GM23248 (cell line): ENCODE measurements at regions not wholly inside any gene's neighbourhood (a gene's known extent, or its start where the extent isn't known, plus 50 kb on each side); places are given as distances from the start of the nearest gene placed in this dataset.

Experiments used
- DNase-seq: peaks from one replicate; pipeline ENCODE4 v3.0.0-alpha.2; 2015
- H2AFZ ChIP-seq: fragments of 200-600 bp; sonication (generic); 2 replicates; pipeline ENCODE4 v1.6.1; 2016; ENCODE audit warnings: antibody characterized with exemption
- H3F3A ChIP-seq: fragments of 200-600 bp; sonication (generic); 2 replicates; pipeline ENCODE4 v1.6.1; 2016; ENCODE audit warnings: mild to moderate bottlenecking, antibody characterized with exemption, mixed run types; ENCODE audit not compliant: insufficient read depth
- H3K27ac ChIP-seq: fragments of 200-600 bp; sonication (generic); 2 replicates; pipeline ENCODE4 v1.5.1; 2016; ENCODE audit warnings: mild to moderate bottlenecking
- H3K27me3 ChIP-seq: fragments of 200-600 bp; sonication (generic); replicated peaks from 2 replicates; pipeline ENCODE4 v1.6.1; 2016; ENCODE audit warnings: mild to moderate bottlenecking; ENCODE audit not compliant: insufficient read depth
- H3K36me3 ChIP-seq: fragments of 200-600 bp; sonication (generic); 2 replicates; pipeline ENCODE4 v1.6.1; 2016; ENCODE audit warnings: low read depth, mild to moderate bottlenecking
- H3K4me1 ChIP-seq: fragments of 200-600 bp; sonication (generic); 2 replicates; pipeline ENCODE4 v1.6.1; 2016; ENCODE audit warnings: mild to moderate bottlenecking; ENCODE audit not compliant: insufficient read depth
- H3K4me2 ChIP-seq: fragments of 200-600 bp; sonication (generic); one replicate; pipeline ENCODE4 v1.6.1; 2016; ENCODE audit warnings: mild to moderate bottlenecking; ENCODE audit not compliant: unreplicated experiment
- H3K4me3 ChIP-seq: fragments of 200-600 bp; sonication (generic); 2 replicates; pipeline ENCODE4 v1.5.1; 2016; ENCODE audit warnings: mild to moderate bottlenecking
- H3K79me2 ChIP-seq: fragments of 200-600 bp; sonication (generic); 2 replicates; pipeline ENCODE4 v1.6.1; 2016; ENCODE audit warnings: mild to moderate bottlenecking; ENCODE audit not compliant: insufficient read depth
- H3K9ac ChIP-seq: fragments of 200-600 bp; sonication (generic); 2 replicates; pipeline ENCODE4 v1.6.1; 2016; ENCODE audit warnings: mild to moderate bottlenecking
- H3K9me2 ChIP-seq: fragments of 200-600 bp; sonication (generic); 2 replicates; pipeline ENCODE4 v1.6.1; 2016; ENCODE audit warnings: mixed run types, mild to moderate bottlenecking, moderate library complexity; ENCODE audit not compliant: insufficient read depth
- H3K9me3 ChIP-seq: fragments of 200-600 bp; sonication (generic); one replicate; pipeline ENCODE4 v1.6.1; 2017; ENCODE audit warnings: low read depth
- H4K20me1 ChIP-seq: fragments of 200-600 bp; sonication (generic); 2 replicates; pipeline ENCODE4 v1.6.0; 2016; ENCODE audit not compliant: insufficient read depth
- EZH2 ChIP-seq: fragments of 200-600 bp; sonication (generic); IDR thresholded peaks from 2 replicates; pipeline ENCODE4 v1.6.1; 2018; ENCODE audit warnings: antibody characterized with exemption, mild to moderate bottlenecking; ENCODE audit not compliant: insufficient read depth, poor library complexity, severe bottlenecking
- EZH2phosphoT487 ChIP-seq: fragments of 200-600 bp; sonication (generic); IDR thresholded peaks from 2 replicates; pipeline ENCODE4 v1.6.1; 2018; ENCODE audit warnings: antibody characterized with exemption, moderate library complexity, mild to moderate bottlenecking, low read depth; ENCODE audit not compliant: insufficient read depth
- WGBS, 2 experiments: methylation state at CpG; one replicate each; pipeline ENCODE4 v1.1.6; 2015 to 2017; ENCODE audit warnings: low lambda C conversion rate in 2 of 2, low coverage in 1 of 2; ENCODE audit errors: missing lambda C conversion rate in 2 of 2; 5-methylcytosine and 5-hydroxymethylcytosine counted together
- in situ Hi-C: fragments of 300-500 bp; cut with MboI; formaldehyde crosslinking; loops from 2 replicates; pipeline ENCODE4 v1.15.0; 2020

DNA sequence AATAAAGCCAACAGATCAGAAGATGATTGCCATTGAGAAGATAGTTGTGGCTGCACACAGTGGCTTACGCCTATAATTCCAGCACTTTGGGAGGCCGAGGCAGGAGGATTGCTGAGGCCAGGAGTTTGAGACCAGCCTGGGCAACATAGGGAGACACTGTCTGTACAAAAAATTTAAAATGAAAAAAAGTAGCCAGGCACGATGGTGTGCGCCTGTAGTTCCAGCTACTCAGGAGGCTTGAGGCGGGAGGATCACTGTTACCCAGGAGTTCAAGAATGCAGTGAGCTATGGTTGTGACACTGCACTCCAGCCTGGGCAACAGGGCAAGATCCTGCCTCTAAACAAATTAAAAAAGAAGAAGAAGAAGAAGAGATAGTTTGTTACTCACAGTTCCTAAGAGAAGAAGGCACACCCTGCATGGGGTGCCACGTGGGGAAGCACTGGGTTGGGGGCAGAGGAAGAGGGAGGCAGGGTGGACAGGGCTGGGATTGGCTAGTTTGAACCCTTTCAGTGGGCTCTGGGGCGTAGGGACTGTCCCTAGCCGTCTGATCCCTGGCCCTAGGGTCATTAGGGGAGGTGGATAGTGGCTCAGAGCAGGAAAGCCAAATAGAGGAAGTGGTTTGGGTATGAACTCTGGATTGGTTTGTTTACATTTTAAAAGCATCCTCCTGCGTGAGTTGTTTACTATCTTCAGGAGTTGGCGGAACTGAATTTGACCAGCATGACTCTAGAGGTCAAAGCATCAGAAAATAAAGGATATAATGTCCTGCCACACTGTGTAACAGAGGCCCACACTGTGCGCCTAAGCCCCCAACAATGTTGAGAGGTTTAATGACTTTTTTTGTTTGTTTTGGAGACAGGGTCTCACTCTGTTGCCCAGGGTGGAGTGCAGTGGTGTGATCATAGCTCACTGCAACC is 60.5 kb upstream of the MEDAG start:
- in situ Hi-C loops = no loop called here
- no peak overlapping the region for H2AFZ ChIP-seq
- H4K20me1 ChIP-seq = no peaks in the 10 kb centered on the region
- peak overlapping the region; percentile 47 for H3K9ac ChIP-seq
- DNase-seq = no peak
- H3K4me2 ChIP-seq = no peak overlapping the region
- H3K36me3 ChIP-seq = no peaks in the 10 kb centered on the region
- no peak overlapping the region for H3K4me3 ChIP-seq
- H3K79me2 ChIP-seq = no peaks in the 10 kb centered on the region
- H3K9me2 ChIP-seq = no peaks in the 10 kb centered on the region
- H3K9me3 ChIP-seq = no peaks in the 10 kb centered on the region
- H3K27ac ChIP-seq = peak overlapping the region; percentile 98
- peaks cover 37% of the 10 kb centered on the region for H3K4me1 ChIP-seq
- WGBS, 2 experiments = 81% methylated on average over 11 of the region's 11 CpGs
- H3F3A ChIP-seq = peaks cover 48% of the 10 kb centered on the region
- H3K27me3 ChIP-seq = no peaks in the 10 kb centered on the region
- TF ChIP-seq EZH2 (no peak), EZH2phosphoT487 (no peak)

DNA sequence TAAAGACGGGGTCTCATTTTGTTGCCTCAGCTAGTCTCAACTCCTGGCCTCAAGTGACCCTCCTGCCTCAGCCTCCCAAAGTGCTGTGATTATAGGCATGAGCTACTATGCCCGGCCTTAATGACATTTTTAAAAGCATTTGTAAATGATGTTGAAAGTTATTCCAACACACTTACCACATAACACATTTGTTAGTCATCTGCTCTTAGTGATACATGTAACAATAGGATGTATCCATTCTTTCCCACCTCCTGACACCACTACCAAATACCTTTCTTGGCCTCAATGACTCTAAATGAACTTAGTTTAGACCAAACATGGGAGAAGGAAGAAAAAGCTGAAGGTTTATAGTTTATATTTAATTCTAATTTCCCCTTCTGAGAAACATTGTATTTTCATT is 59.8 kb upstream of the MEDAG start:
- no peaks in the 10 kb centered on the region for H3K9me2 ChIP-seq
- peak overlapping the region; percentile 82 for H3K9ac ChIP-seq
- H4K20me1 ChIP-seq = no peaks in the 10 kb centered on the region
- peak; percentile 79 for DNase-seq
- no peaks in the 10 kb centered on the region for H3K36me3 ChIP-seq
- no peaks in the 10 kb centered on the region for H3K27me3 ChIP-seq
- in situ Hi-C loops = no loop called here
- 45 to 50% methylated on average over 2 of the region's 2 CpGs for WGBS, 2 experiments
- H2AFZ ChIP-seq = no peak overlapping the region
- TF ChIP-seq EZH2phosphoT487 (no peak), EZH2 (no peak)
- H3F3A ChIP-seq = peaks cover 52% of the 10 kb centered on the region
- H3K27ac ChIP-seq = peak overlapping the region; percentile 98
- peaks cover 40% of the 10 kb centered on the region for H3K4me1 ChIP-seq
- no peak overlapping the region for H3K4me3 ChIP-seq
- H3K9me3 ChIP-seq = no peaks in the 10 kb centered on the region
- H3K79me2 ChIP-seq = no peaks in the 10 kb centered on the region
- H3K4me2 ChIP-seq = peak overlapping the region; percentile 11

DNA sequence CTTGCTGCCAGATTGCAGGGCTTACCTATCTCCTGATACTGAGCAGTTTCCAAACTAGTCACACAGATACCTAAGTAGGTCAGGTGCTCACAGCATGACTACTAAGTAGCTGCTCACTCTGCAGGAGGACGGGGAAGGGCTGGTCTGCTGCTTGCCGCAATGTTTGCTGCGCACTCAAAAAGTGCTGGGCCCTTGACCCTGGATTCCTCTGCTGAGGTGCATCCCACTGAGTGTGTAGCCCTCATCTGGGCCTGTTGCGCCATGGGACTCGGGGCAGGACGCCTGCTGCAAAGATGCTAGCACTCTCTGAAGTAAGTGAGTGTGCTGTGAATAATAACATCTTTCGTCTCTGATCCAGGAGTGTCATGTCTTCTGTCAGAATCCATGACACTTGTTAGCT is 59.2 kb upstream of the MEDAG start:
- H3K79me2 ChIP-seq = no peaks in the 10 kb centered on the region
- peak overlapping the region; percentile 82 for H3K9ac ChIP-seq
- peak overlapping the region; percentile 98 for H3K27ac ChIP-seq
- H3K4me2 ChIP-seq = peak overlapping the region; percentile 61
- no peaks in the 10 kb centered on the region for H3K9me2 ChIP-seq
- DNase-seq = no peak
- H3K9me3 ChIP-seq = no peaks in the 10 kb centered on the region
- H3K36me3 ChIP-seq = no peaks in the 10 kb centered on the region
- H2AFZ ChIP-seq = no peak overlapping the region
- no peak overlapping the region for H3K4me3 ChIP-seq
- in situ Hi-C loops = no loop called here
- 95 to 100% methylated on average over 7 of the region's 7 CpGs for WGBS, 2 experiments
- no peaks in the 10 kb centered on the region for H4K20me1 ChIP-seq
- no peak for TF ChIP-seq EZH2phosphoT487
- TF ChIP-seq EZH2 = no peak
- H3K4me1 ChIP-seq = peaks cover 40% of the 10 kb centered on the region
- H3K27me3 ChIP-seq = no peaks in the 10 kb centered on the region
- H3F3A ChIP-seq = peaks cover 52% of the 10 kb centered on the region

DNA sequence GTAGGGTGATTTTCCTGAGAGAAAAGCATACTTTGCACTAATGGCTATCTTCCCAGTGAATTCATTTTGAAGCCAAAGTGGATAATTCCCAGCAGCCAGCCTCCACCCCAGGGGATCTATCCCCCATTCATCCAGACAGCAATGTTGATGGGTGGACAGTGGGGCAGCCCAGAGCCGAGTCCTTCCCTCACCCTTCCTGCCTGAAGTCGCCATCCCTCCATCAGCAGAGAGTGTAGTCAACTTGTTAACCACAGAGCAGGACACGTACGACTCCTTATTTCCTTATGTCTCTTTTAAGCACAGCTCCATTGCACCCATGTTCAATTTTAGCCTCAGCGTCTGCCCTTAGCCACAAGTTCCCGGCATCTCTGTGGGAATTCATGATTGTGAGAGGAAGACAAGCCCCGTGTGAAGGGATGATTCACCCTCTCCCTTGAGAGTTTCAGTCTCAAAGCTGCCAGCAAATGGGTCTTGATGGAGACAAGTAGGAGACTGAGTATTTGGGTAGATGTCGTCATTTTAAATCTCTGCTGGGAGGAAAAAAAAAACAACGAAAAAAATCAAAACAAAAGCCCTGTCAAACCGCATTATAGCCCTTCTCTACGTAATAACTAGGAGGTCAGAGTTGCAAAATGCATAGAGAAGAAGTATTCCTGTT is 58.3 kb upstream of the MEDAG start:
- Histone ChIP-seq H4K20me1 (no peaks in the 10 kb centered on the region), H3K36me3 (no peaks in the 10 kb centered on the region), H3K79me2 (no peaks in the 10 kb centered on the region), H3K4me3 (peak overlapping the region; percentile 42), H3K4me1 (peaks cover 40% of the 10 kb centered on the region), H2AFZ (peak overlapping the region; percentile 32; the same call in 1 of the 2 replicates), H3K9ac (peak overlapping the region; percentile 82), H3K4me2 (peak overlapping the region; percentile 61), H3K27ac (peak overlapping the region; percentile 98), H3K9me3 (no peaks in the 10 kb centered on the region), H3F3A (peaks cover 52% of the 10 kb centered on the region), H3K27me3 (no peaks in the 10 kb centered on the region), H3K9me2 (no peaks in the 10 kb centered on the region)
- DNase-seq = peak; percentile 99
- TF ChIP-seq EZH2 (no peak), EZH2phosphoT487 (no peak)
- 0 to 2% methylated on average over 11 of the region's 11 CpGs for WGBS, 2 experiments
- in situ Hi-C loops = no loop called here
